GM18502 (cell line): ENCODE measurements at regions not wholly inside any gene's neighbourhood (a gene's known extent, or its start where the extent isn't known, plus 50 kb on each side); places are given as distances from the start of the nearest gene placed in this dataset.
A peak's percentile ranks its signal among the peaks of the same experiment; 100 is the strongest.
"Not testable (repeated sequence)": the region's sequence is repeated elsewhere in the genome, so short reads cannot be mapped to it uniquely, and the experiment has no call there.

ENCODE experiments used
- ATAC-seq: cut with Tn5 transposase; IDR thresholded peaks from one replicate; pipeline ENCODE4 v1.9.1; 2021; ENCODE audit warnings: mild to moderate bottlenecking; ENCODE audit not compliant: unreplicated experiment, poor library complexity

DNA sequence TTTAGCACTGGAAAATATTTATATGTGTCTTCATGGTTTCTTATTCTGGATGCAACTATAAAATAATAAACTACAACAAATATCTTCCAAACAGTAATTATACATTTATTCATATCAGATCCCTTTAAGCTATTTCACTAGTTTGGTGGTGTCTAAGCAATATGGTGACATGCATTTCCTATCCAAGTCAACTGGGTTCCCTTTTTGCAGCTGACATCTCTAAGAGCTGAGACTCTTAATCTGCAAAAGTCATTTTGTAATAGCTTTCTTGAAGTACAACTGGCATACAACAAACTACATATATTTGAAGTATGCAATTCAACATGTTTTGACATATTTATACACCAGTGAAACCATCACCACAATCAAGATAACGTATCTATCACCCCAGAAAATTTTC, 59.9 kb upstream of the SLC1A4 start:
- no peak for ATAC-seq

DNA sequence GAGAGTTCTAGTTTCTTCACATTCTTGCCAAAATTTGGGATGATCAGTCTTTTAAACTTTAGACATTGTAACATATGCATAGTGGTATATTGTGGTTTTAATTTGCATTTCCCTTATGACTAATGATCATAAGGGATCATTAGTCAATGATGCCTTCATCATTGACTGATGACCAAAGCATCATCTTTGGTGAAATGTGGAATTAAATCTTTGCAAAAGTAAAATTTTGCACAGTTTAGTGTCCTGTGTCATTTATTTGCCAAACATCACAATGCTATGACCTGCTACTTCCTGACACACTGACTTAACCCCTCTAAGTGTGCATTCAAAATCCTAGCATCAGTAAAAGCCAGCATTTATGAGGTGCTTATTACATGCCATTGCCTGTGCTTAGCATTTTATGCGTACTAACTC, 58.9 kb upstream of the SLC1A4 start:
- ATAC-seq, result no peak

DNA sequence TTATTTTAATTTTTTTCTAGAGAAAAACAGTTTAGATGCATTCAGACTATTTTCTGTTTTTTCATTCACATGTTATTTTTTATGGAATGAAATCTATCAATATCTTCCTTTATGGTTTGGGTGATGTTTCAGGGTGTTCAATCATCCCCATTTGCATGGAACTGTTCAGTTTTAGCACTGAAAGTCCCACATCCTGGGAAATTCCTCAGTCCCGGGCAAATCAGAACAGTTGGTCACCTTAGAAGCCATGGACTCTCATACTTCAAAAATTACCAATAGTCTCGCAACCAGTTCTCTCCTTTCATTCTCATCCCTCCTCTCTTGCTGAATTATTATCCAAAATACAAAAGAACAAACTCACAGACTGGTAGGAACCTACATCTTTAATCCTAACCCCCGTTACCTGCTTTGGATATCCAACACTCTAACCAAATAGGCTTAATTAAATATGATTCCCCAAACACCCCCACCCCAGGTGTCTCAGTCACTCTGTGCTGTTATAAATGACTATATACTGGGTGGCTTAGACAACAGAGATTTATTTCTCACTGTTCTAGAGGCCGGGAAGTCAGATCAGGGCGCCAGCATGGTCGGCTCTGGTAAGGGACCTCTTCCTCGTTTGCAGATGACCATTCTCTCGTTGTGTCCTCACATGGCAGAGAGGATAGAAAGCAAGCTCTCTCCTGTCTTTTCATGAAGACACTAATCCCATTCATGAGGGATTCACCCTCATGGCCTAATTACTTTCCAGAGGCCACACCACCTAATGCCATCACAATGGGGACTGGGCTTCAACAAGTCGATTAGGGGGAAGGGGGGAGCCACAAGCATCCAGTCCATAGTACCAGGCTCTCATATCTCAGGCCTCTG, 57.7 kb upstream of the SLC1A4 start:
- no peak for ATAC-seq

DNA sequence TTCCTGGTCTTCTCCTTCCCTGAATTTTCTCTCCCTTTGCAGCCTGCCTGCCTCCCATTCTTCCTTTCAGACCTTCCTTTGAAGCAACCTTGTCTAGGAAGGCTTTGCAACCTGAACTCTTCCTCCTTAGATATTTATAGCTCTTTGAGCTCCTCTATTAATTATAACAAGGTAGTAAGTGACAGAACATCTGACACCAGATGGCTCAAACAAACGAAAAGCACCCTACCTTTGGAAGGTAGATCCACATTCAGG, 57.2 kb upstream of the SLC1A4 start:
- ATAC-seq, result no peak

DNA sequence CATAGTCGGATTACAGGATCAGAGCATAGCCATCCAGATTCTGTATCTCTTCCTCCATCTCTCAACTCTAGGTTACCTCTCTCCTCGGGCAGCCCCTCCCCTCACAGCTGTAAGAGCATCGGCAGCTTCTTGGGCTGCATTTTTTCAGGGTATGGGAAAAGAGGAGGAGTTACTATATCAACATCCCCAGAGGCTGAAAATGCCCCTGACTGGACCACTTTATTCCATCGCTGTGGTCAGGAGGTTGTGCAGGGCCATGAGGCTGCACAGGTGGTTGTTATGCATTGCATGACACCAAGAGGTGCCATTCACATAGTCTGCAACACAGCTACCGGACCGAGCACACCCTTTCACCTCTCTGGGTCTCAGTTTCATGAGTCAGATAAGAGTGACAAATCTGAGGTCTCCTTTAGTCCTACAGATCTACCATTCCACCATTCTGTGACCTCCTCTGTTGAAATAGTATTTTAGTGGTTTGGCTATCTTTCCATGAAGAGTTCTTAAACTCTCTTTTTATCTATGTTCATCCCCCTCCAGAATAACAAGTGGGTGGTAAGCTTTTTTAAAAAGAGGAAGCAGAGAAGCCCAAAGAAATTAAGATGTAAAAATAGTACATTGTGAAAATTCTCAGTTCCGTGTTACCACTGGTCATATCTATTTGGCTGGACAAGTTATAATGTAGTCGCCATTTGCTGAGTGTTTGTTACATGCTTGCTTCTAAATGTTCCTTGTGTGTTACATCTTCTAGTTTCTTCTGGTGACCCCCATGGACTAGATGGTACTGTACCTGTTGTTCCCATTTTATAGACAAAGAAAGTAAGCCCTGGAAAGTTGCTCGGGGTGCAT, 56.6 kb upstream of the SLC1A4 start:
- peak; percentile 87 for ATAC-seq

DNA sequence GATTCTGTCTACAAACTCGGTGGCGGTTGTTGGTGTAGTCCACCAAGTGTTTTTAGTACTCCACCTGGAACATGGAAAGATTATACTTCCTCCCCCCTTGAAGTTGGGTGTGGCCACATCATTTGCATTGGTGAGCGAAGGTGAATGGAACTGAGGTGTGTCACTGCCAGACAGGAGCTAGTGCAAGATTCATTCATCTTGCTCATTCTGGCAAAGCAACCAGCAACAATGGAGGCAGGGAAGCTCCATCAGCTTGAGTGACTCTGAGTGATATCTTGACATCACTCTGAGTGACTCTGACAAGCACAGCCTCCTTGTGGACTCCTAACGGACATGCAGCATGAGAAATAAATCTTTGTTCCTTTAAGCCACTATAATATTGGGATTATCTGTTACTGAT, 54.7 kb upstream of the SLC1A4 start:
- ATAC-seq, result no peak

DNA sequence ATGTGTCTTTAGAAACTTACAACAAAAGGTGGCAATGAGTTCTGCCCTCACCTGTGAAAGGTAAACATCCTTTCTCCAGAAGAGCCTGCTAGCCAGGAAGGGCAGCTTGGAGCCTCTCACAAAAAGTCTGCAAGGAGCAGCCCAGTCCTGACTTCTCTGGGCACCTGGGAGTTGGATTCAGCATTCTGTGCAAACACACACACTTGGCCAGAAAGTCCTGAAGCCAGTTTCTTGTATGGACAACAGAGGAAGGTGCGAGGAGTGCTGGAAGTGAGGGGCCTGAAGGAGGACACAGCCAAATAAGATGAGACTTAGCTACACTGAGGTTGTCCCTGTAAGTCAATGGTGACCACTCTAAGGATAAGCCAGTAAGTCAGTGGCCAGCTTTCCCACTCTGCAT, 52.4 kb upstream of the SLC1A4 start:
- ATAC-seq, result no peak

DNA sequence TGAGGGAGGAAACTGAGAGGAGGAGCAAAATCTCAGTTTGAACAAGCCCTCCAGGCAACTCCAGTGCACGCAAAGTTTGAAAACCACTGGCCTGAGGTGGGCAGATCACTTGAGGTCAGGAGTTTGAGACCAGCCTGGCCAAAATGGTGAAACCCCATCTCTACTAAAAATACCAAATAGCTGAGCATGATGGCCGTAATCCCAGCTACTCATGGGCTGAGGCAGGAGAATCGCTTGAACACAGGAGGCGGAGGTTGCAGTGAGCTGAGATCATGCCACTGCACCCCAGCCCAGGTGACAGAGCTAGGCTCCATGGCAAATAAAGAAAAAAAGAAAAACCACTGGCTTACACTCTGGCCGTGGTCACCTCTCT, 51.9 kb upstream of the SLC1A4 start:
- not testable (repeated sequence) for ATAC-seq

DNA sequence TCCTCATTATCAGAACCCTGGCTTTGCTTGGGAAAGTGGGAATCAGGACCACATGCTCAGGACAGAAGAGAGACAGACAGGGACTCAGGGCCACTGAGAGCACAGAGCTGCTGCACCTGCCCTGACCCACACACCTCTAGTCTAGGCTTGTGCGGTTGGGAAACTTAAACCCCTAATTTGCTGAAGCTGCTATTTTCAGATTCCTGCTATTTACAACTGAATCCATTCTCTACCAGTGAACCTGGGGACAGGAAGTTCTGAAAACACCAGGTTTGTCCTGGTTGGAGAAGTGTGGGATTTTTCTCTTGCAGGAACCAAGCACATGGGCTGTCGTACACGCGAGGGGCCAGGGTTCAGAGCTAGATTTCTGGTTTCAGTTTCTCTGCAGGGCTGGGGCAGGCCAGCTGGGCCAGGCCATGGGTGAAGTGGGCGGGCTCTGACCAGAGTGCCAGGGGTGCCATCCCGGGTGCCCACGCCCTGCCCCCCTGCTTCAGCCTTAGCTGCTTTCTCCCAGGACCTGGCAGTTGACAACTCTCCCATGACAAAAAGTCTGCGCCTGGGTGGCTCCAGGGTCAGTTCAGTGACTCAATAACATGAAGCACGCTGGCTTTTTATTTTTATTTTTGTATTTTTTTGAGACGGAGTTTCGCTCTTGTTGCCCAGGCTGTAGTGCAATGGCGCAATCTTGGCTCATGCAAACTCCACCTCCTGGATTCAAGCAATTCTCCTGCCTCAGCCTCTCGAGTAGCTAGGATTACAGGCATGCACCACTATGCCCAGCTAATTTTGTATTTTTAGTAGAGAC, 51.3 kb upstream of the SLC1A4 start:
- peak; percentile 57 for ATAC-seq

DNA sequence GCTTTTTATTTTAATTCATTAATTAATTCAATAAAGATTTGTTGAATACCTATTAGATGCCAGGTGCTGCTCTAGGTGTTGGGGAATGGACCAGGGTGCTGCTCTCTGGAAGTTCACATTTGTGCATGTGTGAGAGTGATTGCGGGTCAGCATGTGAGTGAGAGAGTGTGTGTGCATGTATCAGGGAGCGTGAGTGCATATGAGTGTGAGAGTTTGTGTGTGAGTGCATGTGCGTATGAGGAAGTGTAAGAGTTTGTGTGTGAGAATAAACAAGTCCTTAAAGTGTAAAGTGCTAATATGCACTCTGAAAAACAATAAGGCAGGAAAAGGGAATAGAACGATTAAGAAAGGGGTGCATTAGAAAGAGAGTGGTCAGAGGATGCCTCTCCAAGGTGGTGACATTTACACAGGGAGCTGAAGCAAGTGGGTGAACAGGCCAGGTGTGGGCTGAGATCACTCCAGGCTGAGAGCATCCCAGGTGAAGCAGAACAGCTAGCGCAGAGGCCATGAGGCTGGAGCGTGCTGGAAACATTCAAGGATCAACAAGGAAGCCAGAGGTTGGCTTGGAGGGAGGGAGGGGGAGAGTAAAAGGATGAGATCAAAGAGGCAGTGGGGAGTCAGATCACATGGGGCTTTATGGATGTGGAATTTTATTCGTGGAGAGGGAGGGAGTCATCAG, 50.5 kb upstream of the SLC1A4 start:
- ATAC-seq, result no peak

DNA sequence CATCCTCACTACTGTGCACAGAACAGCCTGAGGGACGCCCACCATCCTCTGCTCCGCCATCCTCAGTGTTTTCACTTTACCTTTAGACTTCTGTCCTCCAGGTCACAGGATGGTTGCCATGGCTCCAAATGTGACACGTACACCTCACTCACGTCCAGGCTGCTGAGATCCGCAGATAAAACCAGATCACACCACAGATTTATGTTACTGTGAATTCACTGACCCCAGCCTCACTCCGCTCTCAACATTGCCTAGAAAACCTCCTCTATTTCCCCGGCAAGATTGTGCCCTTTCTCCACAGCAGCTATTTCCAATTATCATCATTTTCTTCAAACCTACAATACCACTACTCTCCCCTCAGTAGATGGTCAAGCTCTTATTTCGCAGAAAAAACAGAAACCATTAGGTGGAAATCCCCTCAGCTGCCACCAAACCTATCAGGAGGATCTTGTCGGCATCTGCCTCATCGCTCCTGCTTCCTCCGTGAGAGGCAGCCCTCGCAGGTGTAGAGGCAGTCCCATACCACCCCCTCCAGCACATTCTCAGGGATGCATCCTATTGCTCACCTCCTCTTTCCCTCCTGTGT, 49.8 kb upstream of the SLC1A4 start:
- ATAC-seq, result peak; percentile 51
